MM.1S (cell line): ENCODE measurements at regions not wholly inside any gene's neighbourhood (a gene's known extent, or its start where the extent isn't known, plus 50 kb on each side); places are given as distances from the start of the nearest gene placed in this dataset.

Source experiments
- EZH2phosphoT487 ChIP-seq: fragments of 300-600 bp; sonication (generic); IDR thresholded peaks from 2 replicates; pipeline ENCODE4 v1.6.1; 2018; ENCODE audit warnings: antibody characterized with exemption, low read length
- TF ChIP-seq, protein P1 (sequence below): fragments of 300-600 bp; sonication (generic); IDR thresholded peaks from 2 replicates; pipeline ENCODE4 v1.5.1; 2016; ENCODE audit warnings: antibody characterized with exemption, low read length, mixed read lengths

DNA sequence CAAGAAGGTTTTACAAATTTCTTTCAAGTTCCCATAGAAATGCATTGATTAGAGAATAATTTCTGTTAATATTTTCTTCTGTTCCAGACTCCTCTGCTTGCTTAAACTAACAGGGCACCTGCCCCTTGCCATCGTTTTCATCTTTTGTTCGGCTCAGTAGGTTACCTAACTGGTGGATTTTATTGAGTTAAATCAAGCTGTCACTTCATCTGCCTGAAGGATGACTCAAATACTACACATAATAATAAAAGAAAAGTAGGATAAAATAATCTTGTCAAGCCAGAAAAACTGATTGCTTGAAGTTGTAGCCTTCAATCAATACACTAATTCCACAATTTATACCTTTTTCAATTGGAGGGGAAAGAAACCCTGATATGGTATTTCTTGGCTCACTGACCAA lies 234.0 kb downstream of the NR4A2 start:
- TF ChIP-seq, protein P1, sequence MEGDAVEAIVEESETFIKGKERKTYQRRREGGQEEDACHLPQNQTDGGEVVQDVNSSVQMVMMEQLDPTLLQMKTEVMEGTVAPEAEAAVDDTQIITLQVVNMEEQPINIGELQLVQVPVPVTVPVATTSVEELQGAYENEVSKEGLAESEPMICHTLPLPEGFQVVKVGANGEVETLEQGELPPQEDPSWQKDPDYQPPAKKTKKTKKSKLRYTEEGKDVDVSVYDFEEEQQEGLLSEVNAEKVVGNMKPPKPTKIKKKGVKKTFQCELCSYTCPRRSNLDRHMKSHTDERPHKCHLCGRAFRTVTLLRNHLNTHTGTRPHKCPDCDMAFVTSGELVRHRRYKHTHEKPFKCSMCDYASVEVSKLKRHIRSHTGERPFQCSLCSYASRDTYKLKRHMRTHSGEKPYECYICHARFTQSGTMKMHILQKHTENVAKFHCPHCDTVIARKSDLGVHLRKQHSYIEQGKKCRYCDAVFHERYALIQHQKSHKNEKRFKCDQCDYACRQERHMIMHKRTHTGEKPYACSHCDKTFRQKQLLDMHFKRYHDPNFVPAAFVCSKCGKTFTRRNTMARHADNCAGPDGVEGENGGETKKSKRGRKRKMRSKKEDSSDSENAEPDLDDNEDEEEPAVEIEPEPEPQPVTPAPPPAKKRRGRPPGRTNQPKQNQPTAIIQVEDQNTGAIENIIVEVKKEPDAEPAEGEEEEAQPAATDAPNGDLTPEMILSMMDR: no peak
- TF ChIP-seq EZH2phosphoT487: no peak
